KMS-11 (cell line): ENCODE measurements at regions not wholly inside any gene's neighbourhood (a gene's known extent, or its start where the extent isn't known, plus 50 kb on each side); places are given as distances from the start of the nearest gene placed in this dataset.

Source experiments
- H2AFZ ChIP-seq: fragments of 200-600 bp; sonication (generic); 2 replicates; pipeline ENCODE4 v1.6.1; 2016; ENCODE audit warnings: antibody characterized with exemption, mixed run types, low read depth
- H3K27ac ChIP-seq: fragments of 200-600 bp; sonication (generic); 2 replicates; pipeline ENCODE4 v1.6.1; 2016; ENCODE audit warnings: mild to moderate bottlenecking, mixed run types
- H3K27me3 ChIP-seq: fragments of 200-600 bp; sonication (generic); 2 replicates; pipeline ENCODE4 v1.6.1; 2017; ENCODE audit warnings: mild to moderate bottlenecking, low read depth, mixed run types, moderate library complexity; ENCODE audit not compliant: insufficient read depth
- H3K36me3 ChIP-seq: fragments of 200-600 bp; sonication (generic); 2 replicates; pipeline ENCODE4 v1.6.1; 2017; ENCODE audit warnings: mild to moderate bottlenecking, mixed run types; ENCODE audit not compliant: insufficient read depth
- H3K4me1 ChIP-seq: fragments of 200-600 bp; sonication (generic); 2 replicates; pipeline ENCODE4 v1.6.1; 2016; ENCODE audit warnings: mild to moderate bottlenecking, low read depth, mixed run types; ENCODE audit not compliant: poor library complexity, severe bottlenecking
- H3K4me2 ChIP-seq: fragments of 200-600 bp; sonication (generic); 2 replicates; pipeline ENCODE4 v1.7.0; 2016; ENCODE audit warnings: mild to moderate bottlenecking, mixed run types
- H3K4me3 ChIP-seq: fragments of 200-600 bp; sonication (generic); IDR thresholded peaks from 2 replicates; pipeline ENCODE4 v1.6.1; 2017; ENCODE audit warnings: low read depth, low read length, mixed read lengths; ENCODE audit not compliant: insufficient read depth
- H3K79me2 ChIP-seq: fragments of 200-600 bp; sonication (generic); 2 replicates; pipeline ENCODE4 v1.6.1; 2016; ENCODE audit warnings: low read depth, mixed run types; ENCODE audit not compliant: insufficient read depth
- H3K9ac ChIP-seq: fragments of 200-600 bp; sonication (generic); 2 replicates; pipeline ENCODE4 v1.6.1; 2016; ENCODE audit warnings: mild to moderate bottlenecking, mixed run types
- H4K20me1 ChIP-seq: fragments of 200-600 bp; sonication (generic); 2 replicates; pipeline ENCODE4 v1.6.1; 2016; ENCODE audit warnings: mild to moderate bottlenecking, mixed run types; ENCODE audit not compliant: insufficient read depth
- CTCF ChIP-seq: fragments of 200-600 bp; sonication (generic); conservative IDR thresholded peaks from 2 replicates; pipeline ENCODE4 v1.6.1; 2017; ENCODE audit warnings: low read depth, mild to moderate bottlenecking, antibody characterized with exemption, low read length, moderate library complexity, mixed read lengths

- no peaks in the 10 kb centered on the region for H3K36me3 ChIP-seq
- no peak overlapping the region for H3K4me2 ChIP-seq
- H3K4me3 ChIP-seq: no peak overlapping the region
- no peak overlapping the region for H3K9ac ChIP-seq
- H3K27ac ChIP-seq: no peak overlapping the region
- no peak overlapping the region for H2AFZ ChIP-seq
- TF ChIP-seq CTCF: no peak
- H3K79me2 ChIP-seq: no peaks in the 10 kb centered on the region
- H3K27me3 ChIP-seq: no peaks in the 10 kb centered on the region
- H3K4me1 ChIP-seq: no peaks in the 10 kb centered on the region
- H4K20me1 ChIP-seq: no peaks in the 10 kb centered on the region
Observed at GRCh38 chr6:139846538-139847456, 472.3 kb upstream of the CITED2 start.

- H3K27me3 ChIP-seq: no peaks in the 10 kb centered on the region
Observed at GRCh38 chr6:139844907-139845306, 470.5 kb upstream of the CITED2 start.

GRCh38 chr6:139841794-139842215, 467.4 kb upstream of the CITED2 start:
- no peak overlapping the region for H3K27ac ChIP-seq
- H3K27me3 ChIP-seq: no peaks in the 10 kb centered on the region
- no peak overlapping the region for H3K4me3 ChIP-seq
- H4K20me1 ChIP-seq: no peaks in the 10 kb centered on the region
- H2AFZ ChIP-seq: no peak overlapping the region
- TF ChIP-seq CTCF: no peak
- no peaks in the 10 kb centered on the region for H3K4me1 ChIP-seq
- H3K9ac ChIP-seq: no peak overlapping the region
- H3K36me3 ChIP-seq: no peaks in the 10 kb centered on the region
- H3K4me2 ChIP-seq: no peak overlapping the region
- H3K79me2 ChIP-seq: no peaks in the 10 kb centered on the region

More at GRCh38 chr6:139844907-139845306, 470.5 kb upstream of the CITED2 start:
- Histone ChIP-seq H3K4me1 (no peaks in the 10 kb centered on the region), H3K27ac (no peak overlapping the region), H2AFZ (no peak overlapping the region), H3K4me3 (no peak overlapping the region), H3K36me3 (no peaks in the 10 kb centered on the region), H3K9ac (no peak overlapping the region), H4K20me1 (no peaks in the 10 kb centered on the region), H3K4me2 (no peak overlapping the region), H3K79me2 (no peaks in the 10 kb centered on the region)
- TF ChIP-seq CTCF: no peak

- no peak overlapping the region for H3K4me3 ChIP-seq
- H3K36me3 ChIP-seq: no peaks in the 10 kb centered on the region
- no peaks in the 10 kb centered on the region for H3K4me1 ChIP-seq
- H3K27me3 ChIP-seq: no peaks in the 10 kb centered on the region
- no peak overlapping the region for H3K9ac ChIP-seq
- H3K27ac ChIP-seq: no peak overlapping the region
- H2AFZ ChIP-seq: peak overlapping the region; percentile 28; the same call in 1 of the 2 replicates
- TF ChIP-seq CTCF: no peak
- H4K20me1 ChIP-seq: no peaks in the 10 kb centered on the region
- H3K79me2 ChIP-seq: no peaks in the 10 kb centered on the region
- no peak overlapping the region; the same call in 1 of the 2 replicates for H3K4me2 ChIP-seq
Observed at GRCh38 chr6:139839506-139840156, 465.2 kb upstream of the CITED2 start.
